ENCODE measurements at regions not wholly inside any gene's neighbourhood (a gene's known extent, or its start where the extent isn't known, plus 50 kb on each side); places are given as distances from the start of the nearest gene placed in this dataset.

DNA sequence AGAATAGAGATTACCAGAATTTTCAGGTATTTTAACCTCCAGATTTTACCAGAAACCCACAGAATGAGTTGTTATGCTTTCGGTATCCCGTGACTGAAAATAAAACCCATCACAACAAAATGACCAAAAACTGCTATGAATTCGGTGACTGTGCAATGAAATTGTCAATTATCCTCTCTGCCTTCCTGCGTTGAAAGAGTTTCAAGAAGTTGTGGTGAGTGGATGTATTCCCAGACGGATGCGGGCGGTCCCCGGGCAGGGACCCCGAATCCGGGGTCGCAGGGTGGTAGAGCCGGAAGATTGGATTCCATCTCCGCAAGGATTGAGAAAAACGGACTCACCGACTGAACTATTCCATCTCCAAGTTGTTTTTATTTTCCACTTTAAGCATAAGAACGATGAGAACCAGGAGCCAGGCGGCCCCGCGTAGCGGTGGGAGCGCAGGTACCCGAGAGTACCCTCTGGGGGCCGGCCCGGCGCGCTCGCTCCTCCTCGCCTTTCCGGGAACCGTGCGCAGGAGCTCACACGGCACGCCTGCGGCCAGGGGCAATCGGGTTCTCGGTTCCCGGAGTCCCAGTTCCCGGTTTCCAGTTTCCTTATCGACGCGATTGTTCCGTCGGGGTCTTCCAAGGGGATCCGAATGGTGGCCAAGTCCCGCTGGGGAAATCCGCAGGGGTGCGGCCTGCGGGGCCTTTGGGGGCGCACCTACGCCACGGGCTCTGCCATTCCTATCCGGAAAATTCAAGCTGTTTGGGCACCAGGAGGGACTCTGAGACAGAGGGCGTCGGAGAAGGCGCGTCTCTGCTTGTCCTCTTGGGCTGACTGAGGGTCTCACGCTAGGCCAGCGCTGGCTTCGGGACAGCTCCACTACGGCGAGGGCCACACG lies 104.9 kb upstream of the PRDM1 start:
- 14% methylated on average over 62 of the region's 62 CpGs for WGBS
- Histone ChIP-seq H3K4me1 (ENCODE audit: control insufficient read depth in 4 of 4, insufficient read depth in 4 of 4, low read length in 3 of 4) (peaks cover 0 to 14% (median 5%) of the 10 kb centered on the region in 4 donors), H3K36me3 (ENCODE audit: control insufficient read depth in 4 of 4, insufficient read depth in 3 of 4, low read depth in 1 of 4, low read length in 3 of 4) (no peaks in the 10 kb centered on the region), H3K4me3 (ENCODE audit: low read depth in 1 of 3, low read length in 3 of 3) (peak overlapping the region in 1 of 3 donors; percentile 34), H3K9ac (ENCODE audit: low read depth in 1 of 2, low read length in 2 of 2) (no peak overlapping the region), H3K9me3 (ENCODE audit: control insufficient read depth in 4 of 4, low read length in 3 of 4) (no peaks in the 10 kb centered on the region), H3K27ac (ENCODE audit: low read depth in 1 of 2, low read length in 2 of 2) (no peak overlapping the region), H3K27me3 (ENCODE audit: control insufficient read depth in 4 of 4, insufficient read depth in 4 of 4, low read length in 3 of 4) (peaks cover 0 to 12% (median 2%) of the 10 kb centered on the region in 4 donors)
- TF ChIP-seq, protein P1, sequence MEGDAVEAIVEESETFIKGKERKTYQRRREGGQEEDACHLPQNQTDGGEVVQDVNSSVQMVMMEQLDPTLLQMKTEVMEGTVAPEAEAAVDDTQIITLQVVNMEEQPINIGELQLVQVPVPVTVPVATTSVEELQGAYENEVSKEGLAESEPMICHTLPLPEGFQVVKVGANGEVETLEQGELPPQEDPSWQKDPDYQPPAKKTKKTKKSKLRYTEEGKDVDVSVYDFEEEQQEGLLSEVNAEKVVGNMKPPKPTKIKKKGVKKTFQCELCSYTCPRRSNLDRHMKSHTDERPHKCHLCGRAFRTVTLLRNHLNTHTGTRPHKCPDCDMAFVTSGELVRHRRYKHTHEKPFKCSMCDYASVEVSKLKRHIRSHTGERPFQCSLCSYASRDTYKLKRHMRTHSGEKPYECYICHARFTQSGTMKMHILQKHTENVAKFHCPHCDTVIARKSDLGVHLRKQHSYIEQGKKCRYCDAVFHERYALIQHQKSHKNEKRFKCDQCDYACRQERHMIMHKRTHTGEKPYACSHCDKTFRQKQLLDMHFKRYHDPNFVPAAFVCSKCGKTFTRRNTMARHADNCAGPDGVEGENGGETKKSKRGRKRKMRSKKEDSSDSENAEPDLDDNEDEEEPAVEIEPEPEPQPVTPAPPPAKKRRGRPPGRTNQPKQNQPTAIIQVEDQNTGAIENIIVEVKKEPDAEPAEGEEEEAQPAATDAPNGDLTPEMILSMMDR (IDR thresholded peaks at IDR 0.05; ENCODE audit: low read depth, low read length, missing input control), result no peak
- TF ChIP-seq, protein P2, sequence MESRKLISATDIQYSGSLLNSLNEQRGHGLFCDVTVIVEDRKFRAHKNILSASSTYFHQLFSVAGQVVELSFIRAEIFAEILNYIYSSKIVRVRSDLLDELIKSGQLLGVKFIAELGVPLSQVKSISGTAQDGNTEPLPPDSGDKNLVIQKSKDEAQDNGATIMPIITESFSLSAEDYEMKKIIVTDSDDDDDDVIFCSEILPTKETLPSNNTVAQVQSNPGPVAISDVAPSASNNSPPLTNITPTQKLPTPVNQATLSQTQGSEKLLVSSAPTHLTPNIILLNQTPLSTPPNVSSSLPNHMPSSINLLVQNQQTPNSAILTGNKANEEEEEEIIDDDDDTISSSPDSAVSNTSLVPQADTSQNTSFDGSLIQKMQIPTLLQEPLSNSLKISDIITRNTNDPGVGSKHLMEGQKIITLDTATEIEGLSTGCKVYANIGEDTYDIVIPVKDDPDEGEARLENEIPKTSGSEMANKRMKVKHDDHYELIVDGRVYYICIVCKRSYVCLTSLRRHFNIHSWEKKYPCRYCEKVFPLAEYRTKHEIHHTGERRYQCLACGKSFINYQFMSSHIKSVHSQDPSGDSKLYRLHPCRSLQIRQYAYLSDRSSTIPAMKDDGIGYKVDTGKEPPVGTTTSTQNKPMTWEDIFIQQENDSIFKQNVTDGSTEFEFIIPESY (IDR thresholded peaks at IDR 0.05), result no peak
- DNase-seq (ENCODE audit: low spot score), result no peak

DNA sequence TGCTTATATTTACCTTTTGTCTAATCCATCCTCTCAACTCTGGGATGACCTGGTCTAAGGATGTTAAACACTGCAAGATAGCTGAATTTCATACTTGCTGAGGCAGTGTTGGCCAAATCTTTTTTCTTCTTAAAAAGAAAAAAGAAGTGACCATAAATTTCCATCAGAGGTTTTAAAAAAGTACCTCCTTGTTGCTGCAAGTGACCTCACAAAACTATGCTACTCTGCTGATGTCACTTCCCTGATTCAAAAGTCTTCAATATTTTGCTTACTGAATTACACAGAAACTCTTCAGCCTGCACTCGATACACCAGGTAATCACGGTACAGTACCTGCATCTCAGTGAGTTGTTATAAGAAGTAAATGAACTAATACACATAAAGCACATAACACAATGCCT lies 107.2 kb upstream of the PRDM1 start:
- no peaks in the 10 kb centered on the region for H3K9me3 ChIP-seq (ENCODE audit: control insufficient read depth in 4 of 4, low read length in 3 of 4)
- WGBS, result 95% methylated on average over 2 of the region's 2 CpGs
- TF ChIP-seq RXRA (IDR thresholded peaks at IDR 0.05) (no peak), NR2F2 (IDR thresholded peaks at IDR 0.05) (no peak), FOXA1 (IDR thresholded peaks at IDR 0.05) (no peak), EGR1 (IDR thresholded peaks at IDR 0.05; ENCODE audit: low read depth in 2 of 2) (no peak), GABPA (IDR thresholded peaks at IDR 0.05 in 1 of 2, conservative IDR thresholded peaks at IDR 0.05 in 1 of 2) (no peak), JUND (IDR thresholded peaks at IDR 0.05) (no peak), HNF4G (IDR thresholded peaks at IDR 0.05) (no peak), RAD21 (IDR thresholded peaks at IDR 0.05) (no peak), FOXA2 (IDR thresholded peaks at IDR 0.05) (no peak), HNF4A (conservative IDR thresholded peaks at IDR 0.05) (no peak), YY1 (IDR thresholded peaks at IDR 0.05) (no peak), SP1 (IDR thresholded peaks at IDR 0.05) (no peak), TAF1 (conservative IDR thresholded peaks at IDR 0.05) (no peak)
- TF ChIP-seq, protein P2 (IDR thresholded peaks at IDR 0.05), result no peak
- TF ChIP-seq, protein P1 (IDR thresholded peaks at IDR 0.05; ENCODE audit: low read depth, low read length, missing input control), result no peak
- TF ChIP-seq, protein P3, sequence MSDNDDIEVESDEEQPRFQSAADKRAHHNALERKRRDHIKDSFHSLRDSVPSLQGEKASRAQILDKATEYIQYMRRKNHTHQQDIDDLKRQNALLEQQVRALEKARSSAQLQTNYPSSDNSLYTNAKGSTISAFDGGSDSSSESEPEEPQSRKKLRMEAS (IDR thresholded peaks at IDR 0.05), result no peak
- TF ChIP-seq, protein P4, sequence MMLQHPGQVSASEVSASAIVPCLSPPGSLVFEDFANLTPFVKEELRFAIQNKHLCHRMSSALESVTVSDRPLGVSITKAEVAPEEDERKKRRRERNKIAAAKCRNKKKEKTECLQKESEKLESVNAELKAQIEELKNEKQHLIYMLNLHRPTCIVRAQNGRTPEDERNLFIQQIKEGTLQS (IDR thresholded peaks at IDR 0.05), result no peak
- TF ChIP-seq, protein P5, sequence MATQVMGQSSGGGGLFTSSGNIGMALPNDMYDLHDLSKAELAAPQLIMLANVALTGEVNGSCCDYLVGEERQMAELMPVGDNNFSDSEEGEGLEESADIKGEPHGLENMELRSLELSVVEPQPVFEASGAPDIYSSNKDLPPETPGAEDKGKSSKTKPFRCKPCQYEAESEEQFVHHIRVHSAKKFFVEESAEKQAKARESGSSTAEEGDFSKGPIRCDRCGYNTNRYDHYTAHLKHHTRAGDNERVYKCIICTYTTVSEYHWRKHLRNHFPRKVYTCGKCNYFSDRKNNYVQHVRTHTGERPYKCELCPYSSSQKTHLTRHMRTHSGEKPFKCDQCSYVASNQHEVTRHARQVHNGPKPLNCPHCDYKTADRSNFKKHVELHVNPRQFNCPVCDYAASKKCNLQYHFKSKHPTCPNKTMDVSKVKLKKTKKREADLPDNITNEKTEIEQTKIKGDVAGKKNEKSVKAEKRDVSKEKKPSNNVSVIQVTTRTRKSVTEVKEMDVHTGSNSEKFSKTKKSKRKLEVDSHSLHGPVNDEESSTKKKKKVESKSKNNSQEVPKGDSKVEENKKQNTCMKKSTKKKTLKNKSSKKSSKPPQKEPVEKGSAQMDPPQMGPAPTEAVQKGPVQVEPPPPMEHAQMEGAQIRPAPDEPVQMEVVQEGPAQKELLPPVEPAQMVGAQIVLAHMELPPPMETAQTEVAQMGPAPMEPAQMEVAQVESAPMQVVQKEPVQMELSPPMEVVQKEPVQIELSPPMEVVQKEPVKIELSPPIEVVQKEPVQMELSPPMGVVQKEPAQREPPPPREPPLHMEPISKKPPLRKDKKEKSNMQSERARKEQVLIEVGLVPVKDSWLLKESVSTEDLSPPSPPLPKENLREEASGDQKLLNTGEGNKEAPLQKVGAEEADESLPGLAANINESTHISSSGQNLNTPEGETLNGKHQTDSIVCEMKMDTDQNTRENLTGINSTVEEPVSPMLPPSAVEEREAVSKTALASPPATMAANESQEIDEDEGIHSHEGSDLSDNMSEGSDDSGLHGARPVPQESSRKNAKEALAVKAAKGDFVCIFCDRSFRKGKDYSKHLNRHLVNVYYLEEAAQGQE (IDR thresholded peaks at IDR 0.05), result no peak
- H3K36me3 ChIP-seq (ENCODE audit: control insufficient read depth in 4 of 4, insufficient read depth in 3 of 4, low read depth in 1 of 4, low read length in 3 of 4), result no peaks in the 10 kb centered on the region
- H3K4me1 ChIP-seq (ENCODE audit: control insufficient read depth in 4 of 4, insufficient read depth in 4 of 4, low read length in 3 of 4), result peaks cover 0 to 8% (median 3%) of the 10 kb centered on the region in 4 donors
- peaks cover 0 to 10% (median 3%) of the 10 kb centered on the region in 4 donors for H3K27me3 ChIP-seq (ENCODE audit: control insufficient read depth in 4 of 4, insufficient read depth in 4 of 4, low read length in 3 of 4)
- DNase-seq (ENCODE audit: low spot score), result no peak
- H3K4me3 ChIP-seq (ENCODE audit: low read depth in 1 of 3, low read length in 3 of 3), result no peak overlapping the region
- H3K27ac ChIP-seq (ENCODE audit: low read depth in 1 of 2, low read length in 2 of 2), result no peak overlapping the region
- H3K9ac ChIP-seq (ENCODE audit: low read depth in 1 of 2, low read length in 2 of 2), result no peak overlapping the region
